ENCODE measurements at regions not wholly inside any gene's neighbourhood (a gene's known extent, or its start where the extent isn't known, plus 50 kb on each side); places are given as distances from the start of the nearest gene placed in this dataset.

GRCh38 chr10:131820626-131821025 lies 80.2 kb upstream of the PPP2R2D start:
- TF ChIP-seq CTCF (IDR thresholded peaks at IDR 0.05), result no peak
- TF ChIP-seq POLR2A (IDR thresholded peaks at IDR 0.05; ENCODE audit: low read depth), result no peak
- TF ChIP-seq EP300 (IDR thresholded peaks at IDR 0.05), result no peak
- no peak for TF ChIP-seq POLR2AphosphoS5 (IDR thresholded peaks at IDR 0.05)
